CD4-positive, alpha-beta T cell (primary cell): ENCODE measurements at regions not wholly inside any gene's neighbourhood (a gene's known extent, or its start where the extent isn't known, plus 50 kb on each side); places are given as distances from the start of the nearest gene placed in this dataset.

Experiments used
- ATAC-seq: fragments of 200-7000 bp; cut with Tn5 transposase; one replicate; pipeline ENCODE4 v1.10.0; 2022; ENCODE audit warnings: mild to moderate bottlenecking; ENCODE audit not compliant: poor library complexity
- CTCF ChIA-PET: fragments of 350-600 bp; sonication (Branson Sonifier 250); formaldehyde crosslinking; loops from one replicate; lab custom pipeline; 2021; ENCODE audit warnings: antibody characterized with exemption, inconsistent platforms; lab: Charles Lee
- POLR2A ChIA-PET: fragments of 350-600 bp; sonication (Branson Sonifier 250); formaldehyde crosslinking; loops from one replicate; lab custom pipeline; 2021; ENCODE audit warnings: antibody characterized with exemption, inconsistent platforms; lab: Charles Lee
- DNase-seq, 14 experiments: peaks; one replicate each; pipeline ENCODE4 v3.0.0-alpha.2; 2013 to 2020; ENCODE audit warnings: mixed read lengths in 2 of 14
- H3K27ac ChIP-seq, 2 donors: one replicate each; pipeline versions ENCODE4 v1.5.1 to v1.7.0; 2013; ENCODE audit warnings: low read length in 2 of 2, low read depth in 1 of 2, mild to moderate bottlenecking in 1 of 2
- H3K27me3 ChIP-seq, 2 experiments: 1 replicate in 1 of 2; 2 replicates in 1 of 2; pipeline versions ENCODE4 v1.6.1 to v1.7.0; 2013; ENCODE audit warnings: low read length in 2 of 2, control low read depth in 1 of 2, mild to moderate bottlenecking in 1 of 2, moderate library complexity in 1 of 2; ENCODE audit not compliant: insufficient read depth in 2 of 2, control insufficient read depth in 1 of 2
- H3K36me3 ChIP-seq: one replicate; pipeline ENCODE4 v1.6.1; 2013; ENCODE audit warnings: low read length, control low read depth; ENCODE audit not compliant: insufficient read depth
- H3K4me1 ChIP-seq: one replicate; pipeline ENCODE4 v1.6.1; 2013; ENCODE audit warnings: low read length, control low read depth; ENCODE audit not compliant: insufficient read depth
- H3K4me3 ChIP-seq: one replicate; pipeline ENCODE4 v1.5.1; 2013; ENCODE audit warnings: mild to moderate bottlenecking, low read length, moderate library complexity
- H3K9me3 ChIP-seq, 2 experiments: 1 replicate in 1 of 2; 2 replicates in 1 of 2; pipeline versions ENCODE4 v1.6.1 to v1.7.0; 2013; ENCODE audit warnings: low read length in 2 of 2, mild to moderate bottlenecking in 2 of 2, control low read depth in 1 of 2, moderate library complexity in 1 of 2; ENCODE audit not compliant: control insufficient read depth in 1 of 2, insufficient read depth in 1 of 2
- H3K27ac Mint-ChIP-seq: one replicate; pipeline ENCODE4 v1.8.0; 2020; ENCODE audit warnings: mixed read lengths
- H3K27me3 Mint-ChIP-seq: one replicate; pipeline ENCODE4 v1.8.0; 2021; ENCODE audit warnings: mixed read lengths
- H3K36me3 Mint-ChIP-seq: one replicate; pipeline ENCODE4 v1.8.0; 2021; ENCODE audit warnings: low read depth, mixed read lengths
- H3K4me1 Mint-ChIP-seq: one replicate; pipeline ENCODE4 v1.8.0; 2021; ENCODE audit warnings: low read depth, mixed read lengths
- H3K4me3 Mint-ChIP-seq: one replicate; pipeline ENCODE4 v1.8.0; 2020; ENCODE audit warnings: mild to moderate bottlenecking, mixed read lengths
- H3K9me3 Mint-ChIP-seq: one replicate; pipeline ENCODE4 v1.8.0; 2020; ENCODE audit warnings: mixed read lengths
- CTCF ChIP-seq: fragments of 200-600 bp; IDR thresholded peaks from one replicate; pipeline ENCODE4 v1.8.0; 2022; ENCODE audit warnings: antibody characterized with exemption, mild to moderate bottlenecking
- intact Hi-C, 2 experiments: fragments of 100-400 bp; cut with DNase I in 1 of 2; cut with micrococcal nuclease in 1 of 2; formaldehyde crosslinking; loops; one replicate each; pipeline versions ENCODE4 v1.15.1 to v1.9.0; 2023 to 2025; cut with DNase I, micrococcal nuclease

DNA sequence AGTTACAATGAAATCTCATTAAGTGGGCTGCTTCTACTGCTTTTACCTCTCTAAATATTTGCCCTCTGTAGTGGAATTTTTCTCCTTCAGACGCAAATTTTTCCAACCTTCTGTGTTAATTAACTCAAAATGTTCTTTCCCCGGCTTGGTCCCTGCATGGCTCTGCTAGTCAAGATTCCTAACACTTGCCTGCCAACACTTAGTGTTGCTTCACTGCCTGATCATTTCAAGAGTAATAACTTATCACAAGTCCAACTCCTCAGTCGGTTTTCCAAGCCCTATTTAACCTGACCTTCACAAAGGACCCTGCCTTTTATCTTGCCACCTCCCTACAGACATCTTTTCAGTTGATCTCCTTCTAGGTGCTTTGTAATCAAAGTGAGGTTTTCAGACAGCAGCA lies 142.7 kb downstream of the HRH4 start:
- intact Hi-C loops, result loop anchor here (5.0 kb wide), 2 partner anchors 69 to 1734 kb away; no protein-coding TSS in a partner anchor
- CTCF ChIA-PET, result no interaction called here
- no peak overlapping the region for H3K27ac Mint-ChIP-seq

DNA sequence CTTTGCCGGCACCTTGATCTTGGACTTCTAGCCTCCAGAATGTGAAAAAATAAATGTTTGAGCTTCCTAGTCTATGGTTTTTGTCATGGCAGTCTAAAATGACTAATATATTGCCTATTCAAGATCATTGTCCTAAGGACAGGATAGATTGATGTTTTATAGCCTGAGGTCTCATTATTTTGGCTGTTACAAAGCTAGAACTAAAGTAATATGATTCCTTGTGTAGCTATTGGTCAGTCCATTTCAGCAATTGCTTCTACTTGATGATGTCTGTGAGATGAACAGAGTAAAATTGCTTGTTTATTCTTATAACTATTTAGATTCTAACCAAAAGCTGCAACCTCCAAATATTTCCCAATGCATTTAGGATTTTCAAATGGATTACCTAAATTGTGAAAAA lies 145.0 kb downstream of the HRH4 start:
- TF ChIP-seq CTCF, result no peak
- Mint-ChIP-seq H3K4me3 (no peak overlapping the region), H3K36me3 (no peaks in the 10 kb centered on the region), H3K27ac (no peak overlapping the region), H3K27me3 (peaks cover 3% of the 10 kb centered on the region), H3K9me3 (no peaks in the 10 kb centered on the region), H3K4me1 (no peaks in the 10 kb centered on the region)
- Histone ChIP-seq H3K27ac (no peak overlapping the region), H3K4me3 (no peak overlapping the region), H3K27me3 (no peaks in the 10 kb centered on the region), H3K4me1 (no peaks in the 10 kb centered on the region), H3K36me3 (no peaks in the 10 kb centered on the region), H3K9me3 (no peaks in the 10 kb centered on the region)
- intact Hi-C loops, result no loop called here
- DNase-seq (no peak), ATAC-seq (no peak)
- CTCF ChIA-PET, result no interaction called here
- POLR2A ChIA-PET, result no interaction called here

More for the DNA sequence above, 142.7 kb downstream of the HRH4 start:
- TF ChIP-seq CTCF, result no peak
- H3K27me3 Mint-ChIP-seq, result peaks cover 14% of the 10 kb centered on the region
- Histone ChIP-seq H3K4me1 (no peaks in the 10 kb centered on the region), H3K9me3 (no peaks in the 10 kb centered on the region), H3K27me3 (peaks cover 0 to 4% of the 10 kb centered on the region in 2 experiments), H3K4me3 (no peak overlapping the region), H3K36me3 (no peaks in the 10 kb centered on the region), H3K27ac (no peak overlapping the region)
- H3K36me3 Mint-ChIP-seq, result no peaks in the 10 kb centered on the region
- no peaks in the 10 kb centered on the region for H3K9me3 Mint-ChIP-seq
- ATAC-seq (no peak), DNase-seq (no peak)
- POLR2A ChIA-PET, result no interaction called here
- no peaks in the 10 kb centered on the region for H3K4me1 Mint-ChIP-seq
- no peak overlapping the region for H3K4me3 Mint-ChIP-seq

DNA sequence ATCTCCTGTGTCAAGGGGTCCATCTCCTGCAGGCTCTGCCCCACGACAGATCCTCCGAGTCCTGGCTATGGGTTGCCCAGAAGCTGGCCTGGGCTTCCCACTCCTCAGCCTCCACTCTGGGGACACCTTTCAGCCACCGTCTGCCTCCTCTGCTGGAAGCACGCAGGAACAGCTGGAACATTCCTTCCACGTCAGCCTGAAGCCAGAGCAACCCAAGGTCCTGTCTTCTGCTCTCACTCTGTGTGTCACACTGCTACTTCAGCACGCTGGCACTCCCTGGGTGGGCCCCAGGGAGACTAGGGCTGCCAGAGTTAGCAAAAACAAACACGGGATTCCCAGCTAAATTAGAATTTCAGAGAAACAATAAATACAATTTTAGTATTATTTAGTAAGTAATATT lies 148.8 kb downstream of the HRH4 start:
- Mint-ChIP-seq H3K36me3 (no peaks in the 10 kb centered on the region), H3K4me1 (no peaks in the 10 kb centered on the region), H3K9me3 (no peaks in the 10 kb centered on the region), H3K4me3 (no peak overlapping the region), H3K27ac (no peak overlapping the region), H3K27me3 (no peaks in the 10 kb centered on the region)
- H3K9me3 ChIP-seq, result no peaks in the 10 kb centered on the region
- H3K4me1 ChIP-seq, result no peaks in the 10 kb centered on the region
- TF ChIP-seq CTCF, result no peak
- H3K36me3 ChIP-seq, result no peaks in the 10 kb centered on the region
- H3K4me3 ChIP-seq, result no peak overlapping the region
- POLR2A ChIA-PET, result no interaction called here
- ATAC-seq, result no peak
- intact Hi-C loops, result no loop called here
- no peak for DNase-seq
- no peak overlapping the region for H3K27ac ChIP-seq
- no peaks in the 10 kb centered on the region for H3K27me3 ChIP-seq
- CTCF ChIA-PET, result interaction anchor here (0.6 kb wide), 1 partner anchor 118 kb away, joined by 3 read pairs; no protein-coding TSS in a partner anchor
